GM19324 (cell line): ENCODE measurements at regions not wholly inside any gene's neighbourhood (a gene's known extent, or its start where the extent isn't known, plus 50 kb on each side); places are given as distances from the start of the nearest gene placed in this dataset.
"Not testable (repeated sequence)": the region's sequence is repeated elsewhere in the genome, so short reads cannot be mapped to it uniquely, and the experiment has no call there.

Source experiments
- ATAC-seq: cut with Tn5 transposase; IDR thresholded peaks from one replicate; pipeline ENCODE4 v1.9.1; 2021; ENCODE audit warnings: mild to moderate bottlenecking, moderate library complexity; ENCODE audit not compliant: unreplicated experiment, low FRiP score

DNA sequence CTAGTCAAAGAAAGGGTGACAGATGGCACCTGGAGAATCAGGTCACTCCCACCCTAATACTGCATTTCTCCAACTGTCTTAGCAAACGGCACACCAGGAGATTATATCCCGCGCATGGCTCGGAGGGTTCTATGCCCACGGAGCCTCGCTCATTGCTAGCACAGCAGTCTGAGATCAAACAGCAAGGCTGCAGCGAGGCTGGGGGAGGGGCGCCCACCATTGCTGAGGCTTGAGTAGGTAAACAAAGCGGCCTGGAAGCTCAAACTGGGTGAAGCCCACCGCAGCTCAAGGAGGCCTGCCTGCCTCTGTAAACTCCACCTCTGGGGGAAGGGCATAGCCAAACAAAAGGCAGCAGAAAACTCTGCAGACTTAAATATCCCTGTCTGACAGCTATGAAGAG, 268.1 kb upstream of the GRM3 start:
- not testable (repeated sequence) for ATAC-seq

DNA sequence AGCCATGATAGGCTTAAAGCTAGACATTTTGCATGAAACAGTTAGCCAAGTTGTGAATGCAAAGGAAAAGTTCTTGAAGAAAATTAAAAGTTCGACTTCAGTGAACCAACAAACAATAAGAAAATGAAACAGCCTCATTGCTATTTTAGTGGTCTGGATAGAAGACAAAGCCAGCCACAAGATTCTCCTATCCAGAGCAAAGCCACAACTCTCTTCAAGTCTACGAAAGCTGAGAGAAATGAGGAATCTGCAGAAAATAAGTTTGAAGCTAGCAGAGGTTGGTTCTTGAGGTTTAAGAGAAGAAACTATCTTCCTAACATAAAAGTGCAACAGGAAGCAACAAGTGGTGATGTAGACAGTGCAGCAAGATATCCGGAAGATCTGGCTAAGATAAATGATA, 271.4 kb upstream of the GRM3 start:
- ATAC-seq: no peak

- ATAC-seq: no peak
Observed at GRCh38 chr7:86366946-86367345, 276.8 kb upstream of the GRM3 start.

GRCh38 chr7:86340407-86340806, 303.3 kb upstream of the GRM3 start:
- ATAC-seq: not testable (repeated sequence)

- no peak for ATAC-seq
Observed at GRCh38 chr7:86339051-86339450, 304.7 kb upstream of the GRM3 start.

DNA sequence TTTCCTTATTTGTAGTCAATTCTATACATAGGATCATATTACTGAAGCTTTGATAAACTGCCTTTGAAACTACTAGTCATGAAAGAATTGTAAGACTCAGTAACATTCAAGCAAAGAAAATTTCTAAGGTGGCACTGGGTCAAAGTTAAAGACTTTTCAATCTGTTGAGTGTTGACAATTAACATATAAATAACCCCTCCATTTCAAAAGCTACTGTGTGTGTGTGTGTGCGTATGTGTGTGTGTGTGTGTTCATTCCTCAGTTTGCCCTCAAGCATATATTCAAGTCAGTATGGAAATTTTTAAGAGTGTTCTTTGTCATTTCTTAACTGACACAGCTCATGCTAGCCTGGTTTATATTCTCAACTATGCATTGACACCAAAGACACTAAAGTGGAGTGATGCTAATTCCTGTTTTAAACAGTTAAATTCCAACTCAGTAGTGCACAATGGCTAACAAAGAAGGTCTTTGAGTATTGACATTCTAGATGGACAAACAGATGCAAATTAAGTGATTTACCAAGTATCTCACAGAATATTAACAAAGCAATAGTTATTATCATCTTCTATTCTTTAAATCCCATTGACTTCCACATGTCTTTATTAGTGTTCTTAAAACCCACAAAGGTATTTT, 314.8 kb upstream of the GRM3 start:
- ATAC-seq: no peak

GRCh38 chr7:86326847-86327246, 316.9 kb upstream of the GRM3 start:
- ATAC-seq: no peak

DNA sequence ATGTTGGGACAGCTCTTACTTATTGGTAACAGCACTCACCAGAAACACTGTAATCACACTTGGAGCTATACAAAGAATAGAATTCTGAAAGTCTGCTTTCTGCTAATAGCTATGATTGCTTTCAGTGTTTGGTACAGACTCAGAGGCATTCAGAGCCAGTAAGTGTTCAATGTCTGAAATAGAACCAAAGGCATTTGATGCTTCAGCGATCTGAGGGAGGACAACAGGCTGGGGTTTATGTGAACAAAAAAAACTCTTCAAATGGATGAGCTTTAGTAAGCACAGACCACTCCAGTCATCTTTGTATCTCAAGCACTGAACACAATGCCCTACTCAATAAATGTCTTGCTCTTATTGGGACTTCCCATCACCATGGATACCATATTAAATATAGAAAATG, 322.8 kb upstream of the GRM3 start:
- ATAC-seq: no peak

- no peak for ATAC-seq
Observed at GRCh38 chr7:86320341-86320740, 323.4 kb upstream of the GRM3 start.

- no peak for ATAC-seq
Observed at GRCh38 chr7:86313842-86314241, 329.9 kb upstream of the GRM3 start.

DNA sequence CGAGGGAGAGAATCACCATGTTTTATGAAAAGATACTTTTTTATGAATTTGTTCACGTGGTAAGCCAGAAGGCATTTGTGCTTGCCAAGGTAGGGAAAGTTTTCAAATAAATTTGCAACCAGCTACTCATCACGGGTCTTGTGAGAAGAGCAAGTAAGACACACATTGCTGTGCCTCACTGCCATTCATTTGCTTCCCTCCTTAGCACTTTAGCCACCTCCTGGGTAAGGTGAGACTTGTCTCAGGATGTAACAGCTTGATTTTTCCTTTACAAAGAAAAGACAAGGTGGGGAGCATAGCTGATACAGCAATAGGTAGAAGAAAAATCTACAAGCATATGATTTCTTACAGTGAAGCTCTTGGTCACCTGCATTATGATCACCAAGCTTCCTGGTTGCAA, 342.4 kb upstream of the GRM3 start:
- ATAC-seq: no peak

DNA sequence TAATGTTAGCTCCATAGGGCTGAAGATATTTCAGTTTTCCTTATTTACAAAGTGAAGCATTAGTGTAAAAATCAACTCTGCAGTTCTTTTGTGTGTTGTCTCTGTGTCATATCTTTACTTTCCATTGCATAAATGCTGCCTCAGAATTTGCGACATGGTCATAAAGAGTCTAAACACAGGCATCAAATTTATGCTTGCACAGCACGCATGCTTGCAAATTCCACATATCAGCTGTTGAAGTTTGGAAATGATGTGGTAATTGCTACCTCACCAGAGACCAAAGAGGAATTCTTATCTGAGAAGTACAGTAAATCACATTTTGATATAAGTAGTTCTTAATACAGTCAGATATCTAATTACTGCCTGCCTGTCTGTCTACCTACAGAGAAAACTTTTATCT, 348.2 kb upstream of the GRM3 start:
- no peak for ATAC-seq

DNA sequence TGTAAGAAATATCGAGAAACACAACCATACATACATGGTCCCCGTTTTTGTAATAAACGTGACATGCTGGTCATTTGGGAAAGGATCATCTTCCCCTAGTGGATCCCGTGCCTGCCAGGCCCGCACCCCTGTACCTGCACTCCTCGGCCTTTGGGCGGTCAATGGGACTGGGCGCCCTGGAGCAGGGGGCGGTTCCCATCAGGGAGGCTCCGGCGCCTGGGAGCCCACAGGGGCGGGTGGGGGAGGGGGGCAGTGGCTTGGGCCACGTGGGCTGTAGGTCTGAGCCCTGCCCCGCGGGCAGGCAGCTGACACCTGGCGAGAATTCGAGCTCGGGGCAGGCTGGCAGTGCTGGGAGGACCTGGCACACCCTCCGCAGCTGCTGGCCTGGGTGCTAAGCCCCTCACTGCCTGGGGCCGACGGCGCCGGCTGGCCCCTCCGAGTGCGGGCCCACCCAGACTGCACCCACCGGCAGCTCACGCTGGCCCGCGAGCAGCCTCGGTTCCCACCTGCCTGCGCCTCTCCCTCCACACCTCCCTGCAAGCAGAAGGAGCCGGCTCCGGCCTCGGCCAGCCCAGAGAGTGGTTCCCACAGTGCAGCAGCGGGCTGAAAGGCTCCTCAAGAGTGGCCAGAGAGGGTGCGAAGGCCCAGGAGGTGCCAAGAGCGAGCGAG, 361.6 kb upstream of the GRM3 start:
- no peak for ATAC-seq

- ATAC-seq: no peak
Observed at GRCh38 chr7:86280150-86280549, 363.6 kb upstream of the GRM3 start.

DNA sequence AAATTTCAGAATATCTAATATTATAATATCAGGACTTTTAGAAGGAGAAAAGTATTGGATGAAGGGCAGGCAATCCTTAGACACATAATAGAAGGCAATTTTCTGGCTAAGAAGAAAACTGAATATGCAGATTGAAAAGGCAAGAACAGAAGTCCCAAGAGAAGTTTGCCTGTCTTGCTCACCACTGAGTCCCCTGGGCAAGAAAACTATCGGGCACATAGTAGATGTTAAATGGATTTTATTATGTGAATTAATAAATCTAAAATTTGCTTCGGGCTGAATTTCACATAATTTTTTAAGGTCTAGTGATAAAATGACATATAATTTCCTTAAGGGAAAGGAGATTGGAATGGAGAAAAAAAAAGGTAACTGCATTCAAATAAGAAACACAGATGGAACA, 380.9 kb upstream of the GRM3 start:
- ATAC-seq: no peak

- ATAC-seq: no peak
Observed at GRCh38 chr7:86257894-86258293, 385.8 kb upstream of the GRM3 start.

DNA sequence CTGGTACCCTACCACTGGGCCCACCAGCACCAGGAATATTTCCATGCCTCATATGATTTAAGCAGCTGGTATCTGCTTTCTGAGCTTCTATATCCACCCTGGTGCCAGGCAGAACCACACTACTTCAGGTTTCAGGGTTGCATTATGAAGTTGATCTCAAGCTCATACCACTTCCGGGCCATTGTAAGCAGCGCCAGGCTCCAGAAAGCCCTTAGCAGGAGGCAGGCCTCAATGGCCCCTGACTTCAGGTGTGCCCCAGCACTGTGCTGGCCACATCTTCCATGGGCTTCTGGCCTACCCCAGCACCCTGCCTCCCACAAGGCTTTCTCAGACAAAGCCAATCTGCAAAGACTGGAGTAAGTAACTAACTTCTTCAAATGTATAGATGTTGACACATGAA, 391.3 kb upstream of the GRM3 start:
- ATAC-seq: no peak

- no peak for ATAC-seq
Observed at GRCh38 chr7:86248977-86249376, 394.7 kb upstream of the GRM3 start.

- ATAC-seq: no peak
Observed at GRCh38 chr7:86243171-86243570, 400.5 kb upstream of the GRM3 start.

- no peak for ATAC-seq
Observed at GRCh38 chr7:86226191-86226590, 417.5 kb upstream of the GRM3 start.

- no peak for ATAC-seq
Observed at GRCh38 chr7:86222806-86223205, 420.9 kb upstream of the GRM3 start.

DNA sequence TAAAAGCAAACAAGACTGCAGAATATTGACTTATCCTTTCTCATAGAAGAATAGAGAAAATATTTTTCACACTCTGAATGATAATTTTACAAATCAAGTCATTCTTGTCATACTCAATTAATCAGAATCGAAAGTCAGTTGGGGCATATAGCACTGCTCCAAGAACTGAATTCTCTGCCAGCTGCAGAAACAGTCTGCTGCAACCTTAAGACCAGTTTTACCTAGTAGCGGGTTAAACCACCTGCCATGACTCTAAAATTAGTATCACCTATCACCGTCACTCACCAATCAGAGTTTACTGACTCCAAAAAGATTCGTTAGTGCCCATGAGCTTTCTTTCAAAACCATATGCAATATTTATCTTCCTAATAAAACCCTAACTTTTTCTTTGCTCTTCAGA, 429.0 kb upstream of the GRM3 start:
- no peak for ATAC-seq

DNA sequence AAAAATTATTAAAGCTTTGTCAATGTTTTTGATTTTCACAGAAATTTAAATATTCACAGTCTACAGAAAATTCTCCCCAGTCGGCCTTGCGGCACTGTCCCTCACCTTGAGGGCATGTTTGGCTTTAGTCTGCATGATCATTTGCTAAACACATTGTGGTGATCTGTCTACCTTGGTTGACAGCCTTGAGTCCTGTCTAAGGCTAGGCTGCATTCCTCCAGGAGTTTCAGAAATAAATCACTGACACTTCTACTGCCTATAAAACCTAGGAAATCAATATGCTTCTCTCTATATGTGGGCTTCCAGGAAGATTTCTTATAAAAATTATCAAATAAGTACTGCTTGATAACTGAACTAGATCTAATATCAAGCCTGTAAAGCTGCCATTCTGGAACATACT, 430.7 kb upstream of the GRM3 start:
- ATAC-seq: no peak
